Ascending aorta (tissue), 2 donors: ENCODE measurements at regions not wholly inside any gene's neighbourhood (a gene's known extent, or its start where the extent isn't known, plus 50 kb on each side); places are given as distances from the start of the nearest gene placed in this dataset.

Source experiments
- DNase-seq, 2 donors: peaks; one replicate each; pipeline ENCODE4 v3.0.0-alpha.2; 2019; ENCODE audit warnings: low spot score in 2 of 2
- H3K27ac ChIP-seq, 2 donors: fragments of 200-600 bp; sonication (generic); one replicate each; pipeline ENCODE4 v1.5.1; 2016 to 2017; ENCODE audit warnings: mild to moderate bottlenecking in 1 of 2
- H3K27me3 ChIP-seq: fragments of 200-600 bp; sonication (generic); one replicate; pipeline ENCODE4 v1.5.1; 2017
- H3K36me3 ChIP-seq, 2 donors: fragments of 200-600 bp; sonication (generic); one replicate each; pipeline ENCODE4 v1.5.1; 2016
- H3K4me1 ChIP-seq, 2 donors: fragments of 200-600 bp; sonication (generic); one replicate each; pipeline ENCODE4 v1.5.1; 2016 to 2017; ENCODE audit warnings: mild to moderate bottlenecking in 1 of 2
- H3K4me3 ChIP-seq, 2 donors: fragments of 200-600 bp; sonication (generic); one replicate each; pipeline ENCODE4 v1.5.1; 2016 to 2017; ENCODE audit warnings: mild to moderate bottlenecking in 1 of 2
- H3K9me3 ChIP-seq, 2 donors: fragments of 200-600 bp; sonication (generic); one replicate each; pipeline ENCODE4 v1.5.1; 2016
- CTCF ChIP-seq, 3 experiments: fragments of 200-600 bp in 2 of 3; fragments of 450-650 bp in 1 of 3; sonication (generic) in 2 of 3; IDR thresholded peaks; one replicate each; pipeline ENCODE4 v1.5.1; 2016 to 2019; ENCODE audit warnings: antibody characterized with exemption in 3 of 3, mild to moderate bottlenecking in 1 of 3, moderate library complexity in 1 of 3
- intact Hi-C: fragments of 100-400 bp; cut with DNase I; formaldehyde crosslinking; loops from one replicate; pipeline ENCODE4 v1.15.1; 2023

- Histone ChIP-seq H3K9me3 (no peaks in the 10 kb centered on the region), H3K27me3 (no peaks in the 10 kb centered on the region), H3K27ac (no peak overlapping the region), H3K4me3 (no peak overlapping the region), H3K4me1 (no peaks in the 10 kb centered on the region), H3K36me3 (no peaks in the 10 kb centered on the region)
- TF ChIP-seq CTCF (IDR thresholded peaks at IDR 0.05) = no peak
- intact Hi-C loops = no loop called here
- DNase-seq = no peak
Measured at GRCh38 chr2:211068108-211068780, 511.8 kb downstream of the CPS1 start.

- intact Hi-C loops = no loop called here
- no peaks in the 10 kb centered on the region for H3K9me3 ChIP-seq
- no peaks in the 10 kb centered on the region for H3K36me3 ChIP-seq
- no peaks in the 10 kb centered on the region for H3K27me3 ChIP-seq
- no peak overlapping the region for H3K4me3 ChIP-seq
- no peak for DNase-seq
- no peak overlapping the region for H3K27ac ChIP-seq
- no peak for TF ChIP-seq CTCF (IDR thresholded peaks at IDR 0.05)
- no peaks in the 10 kb centered on the region for H3K4me1 ChIP-seq
Measured at GRCh38 chr2:211070547-211070946, 514.1 kb downstream of the CPS1 start.

GRCh38 chr2:211077216-211077767 is 520.9 kb downstream of the CPS1 start:
- no peak for TF ChIP-seq CTCF (IDR thresholded peaks at IDR 0.05)
- intact Hi-C loops = no loop called here
- no peaks in the 10 kb centered on the region for H3K27me3 ChIP-seq
- no peak overlapping the region for H3K4me3 ChIP-seq
- H3K4me1 ChIP-seq = no peaks in the 10 kb centered on the region
- H3K27ac ChIP-seq = no peak overlapping the region
- no peaks in the 10 kb centered on the region for H3K9me3 ChIP-seq
- H3K36me3 ChIP-seq = no peaks in the 10 kb centered on the region
- DNase-seq = no peak

DNA sequence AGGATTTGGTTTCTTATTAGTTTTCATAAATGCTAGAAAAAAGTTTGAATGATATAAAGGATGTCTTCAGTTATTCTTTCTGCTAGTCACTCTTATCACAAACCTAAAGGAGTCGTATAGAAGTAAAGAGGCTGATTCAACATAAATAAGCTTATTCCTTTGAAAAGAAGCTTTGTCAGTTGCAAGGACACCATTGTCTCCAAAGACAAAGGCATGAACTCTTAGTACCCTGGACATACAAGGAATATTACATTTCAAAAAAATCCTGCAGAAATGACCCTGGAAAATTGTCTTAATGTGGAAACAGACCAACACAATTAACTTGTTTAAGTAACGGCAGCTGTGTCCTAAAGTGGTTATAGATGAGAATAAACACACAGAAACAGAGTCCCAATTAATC is 528.0 kb downstream of the CPS1 start:
- H3K36me3 ChIP-seq = no peaks in the 10 kb centered on the region
- H3K9me3 ChIP-seq = no peaks in the 10 kb centered on the region
- H3K4me1 ChIP-seq = no peaks in the 10 kb centered on the region
- intact Hi-C loops = no loop called here
- no peak overlapping the region for H3K4me3 ChIP-seq
- H3K27ac ChIP-seq = no peak overlapping the region
- no peak for DNase-seq
- H3K27me3 ChIP-seq = no peaks in the 10 kb centered on the region
- no peak for TF ChIP-seq CTCF (IDR thresholded peaks at IDR 0.05)

GRCh38 chr2:211085056-211085680 is 528.8 kb downstream of the CPS1 start:
- no peaks in the 10 kb centered on the region for H3K36me3 ChIP-seq
- no peaks in the 10 kb centered on the region for H3K9me3 ChIP-seq
- no peaks in the 10 kb centered on the region for H3K27me3 ChIP-seq
- intact Hi-C loops = loop anchor here (5.0 kb wide), 1 partner anchor 72 kb away; no protein-coding TSS in a partner anchor
- H3K4me1 ChIP-seq = no peaks in the 10 kb centered on the region
- peak in 1 of 3 experiments; percentile 61 for TF ChIP-seq CTCF (IDR thresholded peaks at IDR 0.05)
- no peak for DNase-seq
- H3K27ac ChIP-seq = no peak overlapping the region
- H3K4me3 ChIP-seq = no peak overlapping the region
